PC-9 (cell line): ENCODE measurements at regions not wholly inside any gene's neighbourhood (a gene's known extent, or its start where the extent isn't known, plus 50 kb on each side); places are given as distances from the start of the nearest gene placed in this dataset.

Experiments used
- CTCF ChIP-seq: fragments of 200-600 bp; sonication (generic); conservative IDR thresholded peaks from 2 replicates; pipeline ENCODE4 v1.6.1; 2017; ENCODE audit warnings: mixed run types, antibody characterized with exemption, mild to moderate bottlenecking, moderate library complexity
- EZH2 ChIP-seq: fragments of 200-600 bp; sonication (generic); IDR thresholded peaks from 2 replicates; pipeline ENCODE4 v1.8.0; 2017; ENCODE audit warnings: antibody characterized with exemption, low read depth

GRCh38 chr19:30791088-30791487, 418.9 kb downstream of the ZNF536 start:
- TF ChIP-seq CTCF (no peak), EZH2 (no peak)
